K562 (cell line): ENCODE measurements at regions not wholly inside any gene's neighbourhood (a gene's known extent, or its start where the extent isn't known, plus 50 kb on each side); places are given as distances from the start of the nearest gene placed in this dataset.

Source experiments
- CBX5 ChIP-seq: IDR thresholded peaks from 2 replicates; pipeline ENCODE4 v1.6.1; 2014; ENCODE audit warnings: low read depth, borderline replicate concordance
- KHSRP ChIP-seq: fragments of 450-650 bp; IDR thresholded peaks from 2 replicates; pipeline ENCODE4 v1.6.1; 2017
- NRF1 ChIP-seq, 2 experiments: fragments of 450-650 bp; IDR thresholded peaks in 1 of 2; conservative IDR thresholded peaks in 1 of 2; 2 replicates each; pipeline ENCODE4 v1.6.1; 2014; ENCODE audit warnings: mild to moderate bottlenecking in 2 of 2
- ZNF354B ChIP-seq: fragments of 250-450 bp; sonication (Bioruptor Pico); IDR thresholded peaks from 2 replicates; pipeline ENCODE4 v1.4.0; 2020

DNA sequence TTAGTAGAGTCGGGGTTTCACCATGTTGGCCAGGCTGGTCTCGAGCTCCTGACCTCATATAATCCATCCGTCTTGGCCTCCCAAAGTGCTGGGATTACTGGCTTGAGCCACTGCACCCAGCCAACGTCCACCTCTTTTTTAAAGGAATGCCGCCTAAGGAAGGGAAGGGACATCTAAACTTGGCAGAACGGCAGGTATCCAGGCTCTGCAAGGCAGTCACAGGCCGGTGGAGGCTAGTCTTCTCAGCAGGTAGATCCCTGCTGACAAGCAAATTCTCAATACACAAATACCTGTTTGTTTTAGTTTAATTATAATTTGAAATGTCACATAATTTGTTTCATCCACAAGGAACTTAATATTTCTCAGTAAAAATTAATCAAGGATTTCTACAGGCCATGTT lies 232.0 kb upstream of the HSFY2 start:
- no peak for TF ChIP-seq CBX5
- no peak for TF ChIP-seq KHSRP
- no peak for TF ChIP-seq ZNF354B (CRISPR knock-in tag)
- no peak for TF ChIP-seq NRF1 (conservative IDR thresholded peaks at IDR 0.05 in 1 of 2, IDR thresholded peaks at IDR 0.05 in 1 of 2)
